Smooth muscle cell (in vitro differentiated cells): ENCODE measurements at regions not wholly inside any gene's neighbourhood (a gene's known extent, or its start where the extent isn't known, plus 50 kb on each side); places are given as distances from the start of the nearest gene placed in this dataset.

Experiments used
- DNase-seq: peaks from one replicate; lab custom pipeline; 2025; ENCODE audit not compliant: unreplicated experiment; lab: John Stamatoyannopoulos, UW
- H2AFZ ChIP-seq: fragments of 200-600 bp; sonication (generic); 2 replicates; pipeline ENCODE4 v1.6.0; 2016; ENCODE audit warnings: antibody characterized with exemption, low read depth, mild to moderate bottlenecking
- H3F3A ChIP-seq: fragments of 200-600 bp; sonication (generic); 2 replicates; pipeline ENCODE4 v1.6.0; 2017; ENCODE audit warnings: antibody characterized with exemption, low read depth
- H3K27ac ChIP-seq: fragments of 200-600 bp; sonication (generic); 2 replicates; pipeline ENCODE4 v1.5.1; 2016; ENCODE audit warnings: low read depth, mild to moderate bottlenecking
- H3K27me3 ChIP-seq: fragments of 200-600 bp; sonication (generic); 2 replicates; pipeline ENCODE4 v1.6.1; 2016; ENCODE audit warnings: low read depth, mild to moderate bottlenecking
- H3K36me3 ChIP-seq: fragments of 200-600 bp; sonication (generic); 2 replicates; pipeline ENCODE4 v1.5.1; 2016; ENCODE audit warnings: low read depth
- H3K4me1 ChIP-seq: fragments of 200-600 bp; sonication (generic); 2 replicates; pipeline ENCODE4 v1.5.1; 2016; ENCODE audit warnings: low read depth
- H3K4me2 ChIP-seq: fragments of 200-600 bp; sonication (generic); 2 replicates; pipeline ENCODE4 v1.6.0; 2016; ENCODE audit warnings: mild to moderate bottlenecking
- H3K4me3 ChIP-seq: fragments of 200-600 bp; sonication (generic); 2 replicates; pipeline ENCODE4 v1.5.1; 2016; ENCODE audit warnings: mild to moderate bottlenecking
- H3K79me2 ChIP-seq: fragments of 200-600 bp; sonication (generic); 2 replicates; pipeline ENCODE4 v1.6.0; 2016; ENCODE audit warnings: low read depth, mild to moderate bottlenecking
- H3K9ac ChIP-seq: fragments of 200-600 bp; sonication (generic); 2 replicates; pipeline ENCODE4 v1.6.0; 2016; ENCODE audit warnings: low read depth
- H3K9me3 ChIP-seq: fragments of 200-600 bp; sonication (generic); replicated peaks from 2 replicates; pipeline ENCODE4 v1.5.1; 2016; ENCODE audit warnings: low read depth
- H4K20me1 ChIP-seq: fragments of 200-600 bp; sonication (generic); 2 replicates; pipeline ENCODE4 v1.6.0; 2016; ENCODE audit warnings: low read depth
- CTCF ChIP-seq: fragments of 200-600 bp; sonication (generic); IDR thresholded peaks from 2 replicates; pipeline ENCODE4 v1.5.1; 2017; ENCODE audit warnings: borderline replicate concordance, mild to moderate bottlenecking, antibody characterized with exemption; ENCODE audit not compliant: insufficient read depth, poor library complexity, severe bottlenecking
- WGBS: methylation state at CpG from one replicate; pipeline ENCODE4 v1.1.7; 2016; ENCODE audit warnings: low lambda C conversion rate; 5-methylcytosine and 5-hydroxymethylcytosine counted together

GRCh38 chr16:6023449-6023848 lies 925.9 kb upstream of the EEF2KMT start:
- TF ChIP-seq CTCF: no peak
- H3K9me3 ChIP-seq: no peaks in the 10 kb centered on the region
- no peak overlapping the region for H2AFZ ChIP-seq
- H3K4me3 ChIP-seq: no peak overlapping the region
- no peak for DNase-seq
- H4K20me1 ChIP-seq: no peaks in the 10 kb centered on the region
- no peaks in the 10 kb centered on the region for H3F3A ChIP-seq
- 88% methylated on average over 14 of the region's 14 CpGs for WGBS
- H3K4me1 ChIP-seq: no peaks in the 10 kb centered on the region
- no peak overlapping the region for H3K9ac ChIP-seq
- H3K4me2 ChIP-seq: no peak overlapping the region
- H3K27me3 ChIP-seq: peaks cover 54% of the 10 kb centered on the region
- H3K27ac ChIP-seq: no peak overlapping the region
- H3K79me2 ChIP-seq: no peaks in the 10 kb centered on the region
- H3K36me3 ChIP-seq: no peaks in the 10 kb centered on the region

- H3K36me3 ChIP-seq: no peaks in the 10 kb centered on the region
- no peaks in the 10 kb centered on the region for H3F3A ChIP-seq
- H2AFZ ChIP-seq: no peak overlapping the region
- H3K27me3 ChIP-seq: peaks cover 65% of the 10 kb centered on the region
- no peak overlapping the region for H3K27ac ChIP-seq
- no peaks in the 10 kb centered on the region for H3K4me1 ChIP-seq
- no peaks in the 10 kb centered on the region for H4K20me1 ChIP-seq
- no peaks in the 10 kb centered on the region for H3K9me3 ChIP-seq
- H3K9ac ChIP-seq: no peak overlapping the region
- no peak for TF ChIP-seq CTCF
- DNase-seq: no peak
- no peak overlapping the region for H3K4me3 ChIP-seq
- H3K79me2 ChIP-seq: no peaks in the 10 kb centered on the region
- WGBS: 71% methylated on average over 9 of the region's 9 CpGs
- H3K4me2 ChIP-seq: no peak overlapping the region
These were observed 923.8 kb upstream of the EEF2KMT start for GRCh38 chr16:6021276-6021943.

GRCh38 chr16:6020162-6020985 lies 922.8 kb upstream of the EEF2KMT start:
- no peak for DNase-seq
- H3K27ac ChIP-seq: no peak overlapping the region
- WGBS: 31% methylated on average over 34 of the region's 41 CpGs
- TF ChIP-seq CTCF: no peak
- no peak overlapping the region for H2AFZ ChIP-seq
- no peaks in the 10 kb centered on the region for H3K4me1 ChIP-seq
- no peaks in the 10 kb centered on the region for H3F3A ChIP-seq
- H3K4me2 ChIP-seq: no peak overlapping the region
- no peaks in the 10 kb centered on the region for H3K36me3 ChIP-seq
- H4K20me1 ChIP-seq: no peaks in the 10 kb centered on the region
- H3K27me3 ChIP-seq: peaks cover 70% of the 10 kb centered on the region
- no peaks in the 10 kb centered on the region for H3K79me2 ChIP-seq
- no peak overlapping the region for H3K9ac ChIP-seq
- no peak overlapping the region for H3K4me3 ChIP-seq
- H3K9me3 ChIP-seq: no peaks in the 10 kb centered on the region
